HCT116 (cell line): ENCODE measurements at regions not wholly inside any gene's neighbourhood (a gene's known extent, or its start where the extent isn't known, plus 50 kb on each side); places are given as distances from the start of the nearest gene placed in this dataset.

Source experiments
- POLR2A ChIP-seq: IDR thresholded peaks from 2 replicates; pipeline ENCODE4 v1.7.0; 2011; ENCODE audit warnings: borderline replicate concordance; ENCODE audit not compliant: insufficient read depth, insufficient read length; ENCODE audit errors: extremely low read depth
- POLR2AphosphoS5 ChIP-seq: IDR thresholded peaks from 2 replicates; pipeline ENCODE4 v1.6.1; 2011; ENCODE audit warnings: mild to moderate bottlenecking, low read depth, low read length, moderate library complexity
- YY1 ChIP-seq: IDR thresholded peaks from 2 replicates; pipeline ENCODE4 v1.6.1; 2011; ENCODE audit warnings: low read length, low read depth, moderate library complexity, mild to moderate bottlenecking; ENCODE audit not compliant: insufficient replicate concordance; ENCODE audit errors: extremely low read depth
- TF ChIP-seq, protein P1 (sequence below), 3 experiments: fragments of 200-600 bp in 1 of 3; sonication (generic) in 1 of 3; IDR thresholded peaks in 2 of 3; conservative IDR thresholded peaks in 1 of 3; 2 replicates each; pipeline ENCODE4 v1.5.1; 2012 to 2017; ENCODE audit warnings: low read depth in 2 of 3, low read length in 2 of 3, antibody characterized with exemption in 1 of 3, borderline replicate concordance in 1 of 3, control low read depth in 1 of 3, mild to moderate bottlenecking in 1 of 3, mixed read lengths in 1 of 3, mixed run types in 1 of 3, moderate library complexity in 1 of 3; ENCODE audit not compliant: insufficient read depth in 1 of 3

DNA sequence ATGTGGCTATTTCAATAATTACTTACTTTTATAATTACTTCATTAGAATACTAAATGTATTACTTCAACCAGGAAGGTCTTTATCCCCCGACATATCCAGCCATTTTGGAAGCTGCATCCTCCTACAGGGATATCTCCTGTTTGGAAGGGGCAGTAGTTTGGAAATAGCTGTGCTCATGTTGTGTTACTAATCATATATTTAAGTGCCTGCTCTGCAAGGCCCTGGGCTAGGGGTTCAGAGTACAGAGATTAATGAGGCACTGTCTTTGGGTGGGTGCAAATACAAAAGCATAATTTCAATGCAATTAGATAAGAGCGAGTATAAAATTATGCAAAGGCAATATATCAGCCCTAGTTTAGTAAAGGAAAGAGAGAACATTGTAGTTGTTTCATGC lies 146.3 kb upstream of the RARB start:
- TF ChIP-seq, protein P1, sequence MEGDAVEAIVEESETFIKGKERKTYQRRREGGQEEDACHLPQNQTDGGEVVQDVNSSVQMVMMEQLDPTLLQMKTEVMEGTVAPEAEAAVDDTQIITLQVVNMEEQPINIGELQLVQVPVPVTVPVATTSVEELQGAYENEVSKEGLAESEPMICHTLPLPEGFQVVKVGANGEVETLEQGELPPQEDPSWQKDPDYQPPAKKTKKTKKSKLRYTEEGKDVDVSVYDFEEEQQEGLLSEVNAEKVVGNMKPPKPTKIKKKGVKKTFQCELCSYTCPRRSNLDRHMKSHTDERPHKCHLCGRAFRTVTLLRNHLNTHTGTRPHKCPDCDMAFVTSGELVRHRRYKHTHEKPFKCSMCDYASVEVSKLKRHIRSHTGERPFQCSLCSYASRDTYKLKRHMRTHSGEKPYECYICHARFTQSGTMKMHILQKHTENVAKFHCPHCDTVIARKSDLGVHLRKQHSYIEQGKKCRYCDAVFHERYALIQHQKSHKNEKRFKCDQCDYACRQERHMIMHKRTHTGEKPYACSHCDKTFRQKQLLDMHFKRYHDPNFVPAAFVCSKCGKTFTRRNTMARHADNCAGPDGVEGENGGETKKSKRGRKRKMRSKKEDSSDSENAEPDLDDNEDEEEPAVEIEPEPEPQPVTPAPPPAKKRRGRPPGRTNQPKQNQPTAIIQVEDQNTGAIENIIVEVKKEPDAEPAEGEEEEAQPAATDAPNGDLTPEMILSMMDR (IDR thresholded peaks at IDR 0.05 in 2 of 3, conservative IDR thresholded peaks at IDR 0.05 in 1 of 3; ENCODE audit: borderline replicate concordance in 1 of 3, insufficient read depth in 1 of 3, low read depth in 2 of 3, low read length in 2 of 3): no peak
- TF ChIP-seq POLR2A: no peak
- no peak for TF ChIP-seq POLR2AphosphoS5
- no peak for TF ChIP-seq YY1
